HG02852 (cell line): ENCODE measurements at regions not wholly inside any gene's neighbourhood (a gene's known extent, or its start where the extent isn't known, plus 50 kb on each side); places are given as distances from the start of the nearest gene placed in this dataset.
"Not testable (repeated sequence)": the region's sequence is repeated elsewhere in the genome, so short reads cannot be mapped to it uniquely, and the experiment has no call there.

Experiments used
- ATAC-seq: cut with Tn5 transposase; IDR thresholded peaks from one replicate; pipeline ENCODE4 v1.9.1; 2021; ENCODE audit warnings: mild to moderate bottlenecking, moderate library complexity; ENCODE audit not compliant: unreplicated experiment

DNA sequence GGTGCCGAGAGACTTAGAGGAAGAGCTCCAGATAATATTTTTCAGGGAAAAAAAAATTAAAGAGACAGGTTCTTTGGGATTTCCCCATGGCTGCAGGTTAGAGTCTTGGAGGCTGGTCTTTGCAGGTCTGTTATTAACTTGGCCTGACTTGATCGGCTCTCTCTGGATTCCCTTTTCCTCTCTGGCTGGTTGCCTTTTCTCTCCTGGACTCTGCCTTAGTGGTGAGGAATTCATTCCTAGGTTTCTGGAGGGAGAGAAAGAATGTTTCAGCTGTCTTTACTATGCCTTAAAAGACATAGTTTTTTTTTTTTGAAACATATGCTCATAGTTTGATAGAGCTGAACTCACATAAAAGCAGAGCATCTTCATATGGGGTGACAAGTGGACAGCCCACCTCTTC lies 336.3 kb downstream of the BMP4 start:
- no peak for ATAC-seq

DNA sequence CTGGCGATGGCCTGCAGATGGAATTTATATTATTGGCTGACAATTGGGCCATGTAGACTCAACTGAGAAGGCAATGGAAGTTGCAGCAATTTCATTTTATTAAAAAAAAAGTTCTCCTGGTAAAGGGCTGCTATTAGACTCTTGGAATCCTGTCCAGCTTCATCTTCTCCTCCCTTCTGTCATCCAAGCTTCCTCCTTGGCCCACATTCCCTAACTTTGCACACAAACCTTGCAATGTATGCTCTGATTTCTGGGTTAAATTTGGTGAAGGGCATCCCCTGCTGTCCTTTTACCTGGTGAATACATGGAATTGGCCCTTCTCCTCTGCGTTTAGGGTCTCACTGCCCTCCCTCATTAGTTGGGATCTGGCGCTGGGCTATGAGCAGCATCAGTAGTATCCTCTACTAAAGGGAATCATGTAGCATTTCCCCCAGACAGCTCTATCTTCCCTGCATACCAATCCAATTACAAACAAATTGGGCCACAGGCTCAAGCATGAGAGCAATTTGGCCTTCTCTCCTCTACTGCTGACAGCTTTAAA lies 336.9 kb downstream of the BMP4 start:
- ATAC-seq, result no peak

DNA sequence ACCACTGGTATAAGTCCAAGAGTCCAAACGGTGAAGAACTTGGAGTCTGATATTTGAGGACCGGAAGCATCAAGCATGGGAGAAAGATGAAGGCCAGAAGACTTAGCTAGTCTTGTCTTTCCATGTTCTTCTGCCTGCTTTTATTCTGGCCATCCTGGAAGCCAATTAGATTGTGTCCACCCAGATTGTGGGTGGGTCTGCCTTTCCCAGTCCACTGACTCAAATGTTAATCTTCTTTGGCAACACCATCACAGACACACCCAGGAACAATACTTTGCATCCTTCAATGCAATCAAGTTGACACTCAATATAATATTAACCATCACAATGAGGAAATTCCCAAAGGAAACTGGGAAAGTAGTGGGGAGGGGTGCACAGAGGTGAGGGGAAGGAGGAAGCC lies 340.1 kb downstream of the BMP4 start:
- not testable (repeated sequence) for ATAC-seq

DNA sequence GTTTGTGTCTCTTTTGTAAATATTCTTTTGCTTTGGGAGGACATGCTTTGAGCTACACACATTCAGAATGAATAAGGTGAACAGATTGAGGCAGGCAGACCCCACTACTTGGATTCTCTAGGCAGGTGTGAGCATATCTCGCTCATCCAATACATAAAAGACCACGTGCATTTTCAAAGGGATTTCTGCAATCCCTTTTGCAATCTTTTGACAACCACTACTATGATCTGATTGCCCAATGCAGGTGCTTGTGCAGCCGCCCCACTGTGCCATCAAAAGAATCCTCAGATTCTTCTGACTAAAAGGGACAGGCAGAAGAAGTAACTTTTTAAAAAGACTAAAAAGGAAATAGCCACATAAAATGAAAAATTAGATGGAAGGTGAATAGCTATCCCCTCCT lies 341.4 kb downstream of the BMP4 start:
- ATAC-seq, result no peak

DNA sequence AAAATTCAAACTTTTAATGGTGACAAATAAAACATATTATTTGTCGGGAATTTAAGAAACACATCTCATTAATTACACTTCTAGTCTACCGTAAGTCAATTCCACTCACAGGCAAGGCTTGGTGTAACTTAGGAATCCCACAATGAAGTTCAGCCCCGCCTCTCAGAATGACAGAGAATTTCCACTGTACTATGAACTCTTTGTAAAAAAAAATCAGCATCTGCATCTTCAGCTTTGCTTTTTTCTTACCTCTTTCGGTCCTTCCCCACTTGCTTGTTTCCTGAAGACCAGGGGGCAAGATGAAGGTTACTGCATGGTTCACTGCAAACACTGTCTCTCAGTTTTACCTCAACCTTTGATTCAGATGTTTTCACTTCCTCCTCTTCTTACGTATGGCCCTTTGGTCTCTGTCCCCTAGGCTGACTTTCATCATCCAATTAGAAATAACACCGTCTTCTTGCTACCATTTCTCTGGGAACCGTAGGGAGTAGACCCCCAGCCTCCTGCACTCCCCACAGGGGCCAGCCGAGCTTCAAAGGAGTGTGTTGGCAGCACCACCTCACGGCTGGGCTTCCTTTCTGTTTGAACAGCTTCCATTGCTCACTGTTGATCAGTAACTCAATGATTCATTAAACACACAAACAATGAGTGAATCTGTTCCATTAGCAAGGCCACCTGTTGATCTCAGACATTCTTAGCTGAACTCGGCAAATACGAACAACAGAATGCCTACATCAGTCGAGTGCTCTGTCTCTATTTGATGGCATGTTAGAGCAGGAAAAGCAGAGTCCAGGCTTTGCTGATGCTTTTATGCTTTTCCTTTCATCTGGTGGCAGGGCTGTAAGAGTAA lies 343.0 kb downstream of the BMP4 start:
- peak; percentile 97 for ATAC-seq

DNA sequence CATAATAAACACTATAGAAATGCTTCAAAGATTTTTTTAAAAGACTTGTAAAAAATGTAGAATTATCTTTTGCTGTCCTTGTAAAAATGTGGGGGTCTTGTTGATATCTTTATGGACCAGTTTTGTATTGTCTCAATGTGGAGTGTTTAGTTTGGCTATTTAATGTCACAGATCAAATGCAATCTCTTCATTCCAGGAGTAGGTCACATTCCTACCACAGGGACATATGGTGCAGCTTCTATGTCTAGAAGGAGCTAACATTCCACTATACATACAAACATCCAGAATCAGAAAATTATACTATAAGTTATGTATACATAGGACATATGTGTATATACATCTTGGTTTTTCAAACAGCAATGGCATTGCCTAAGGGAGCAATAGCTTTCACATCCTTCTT lies 345.7 kb downstream of the BMP4 start:
- no peak for ATAC-seq

DNA sequence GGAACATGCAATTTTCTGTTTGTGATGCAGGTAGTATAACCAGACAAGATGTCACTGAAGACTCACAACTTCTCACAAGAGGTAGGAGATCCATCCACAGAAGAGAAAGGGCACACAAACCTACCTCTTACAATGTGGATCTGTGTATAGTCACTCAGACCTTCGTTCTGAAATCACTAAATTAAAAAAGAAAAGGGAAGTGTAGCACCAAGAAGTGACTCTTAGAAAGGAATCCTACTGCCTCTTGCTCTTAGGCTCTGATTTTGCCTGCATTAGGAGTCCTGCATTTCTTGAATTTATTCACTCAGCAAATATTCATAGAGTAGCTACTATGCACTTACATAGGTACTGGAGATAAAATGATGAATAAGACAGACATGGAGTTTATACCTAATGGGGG lies 347.6 kb downstream of the BMP4 start:
- no peak for ATAC-seq

DNA sequence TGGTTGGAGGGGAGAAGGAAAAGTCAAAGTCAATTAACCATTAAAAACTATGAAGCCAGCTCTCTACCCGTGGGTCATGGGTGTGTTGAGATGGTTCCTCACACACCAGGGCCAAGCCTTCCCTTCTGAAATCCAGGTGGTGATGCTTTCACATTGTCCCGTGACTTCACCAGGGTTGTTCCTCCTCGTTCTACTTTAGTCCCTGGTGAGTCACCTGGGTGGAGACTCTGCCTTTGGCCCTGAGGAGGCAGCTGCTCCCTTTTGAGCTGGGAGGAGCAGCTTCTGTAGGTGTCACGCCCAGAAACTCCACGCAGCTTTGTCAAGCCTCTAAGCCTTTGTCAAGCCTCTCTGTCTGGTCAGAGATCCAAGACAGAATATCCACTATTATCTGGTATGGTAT lies 348.3 kb downstream of the BMP4 start:
- ATAC-seq, result peak; percentile 51

DNA sequence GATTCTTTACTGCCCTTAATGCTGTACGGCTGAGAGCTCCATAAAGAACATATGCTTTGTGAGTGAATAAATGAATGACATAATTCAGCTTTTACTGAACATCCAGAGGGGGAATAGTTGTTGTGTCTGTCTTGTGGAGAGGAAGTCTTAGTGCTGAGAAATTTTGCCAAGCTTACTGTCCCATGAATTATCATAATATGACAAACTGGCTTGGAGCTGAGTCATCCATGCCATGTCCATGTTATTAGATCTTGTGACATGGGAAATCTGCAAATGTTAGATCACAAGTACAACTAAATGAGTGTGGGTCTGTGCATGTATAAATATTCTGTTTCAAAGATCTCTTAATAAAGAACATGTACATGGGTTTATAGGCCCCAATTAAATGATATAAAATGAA lies 350.4 kb downstream of the BMP4 start:
- no peak for ATAC-seq

DNA sequence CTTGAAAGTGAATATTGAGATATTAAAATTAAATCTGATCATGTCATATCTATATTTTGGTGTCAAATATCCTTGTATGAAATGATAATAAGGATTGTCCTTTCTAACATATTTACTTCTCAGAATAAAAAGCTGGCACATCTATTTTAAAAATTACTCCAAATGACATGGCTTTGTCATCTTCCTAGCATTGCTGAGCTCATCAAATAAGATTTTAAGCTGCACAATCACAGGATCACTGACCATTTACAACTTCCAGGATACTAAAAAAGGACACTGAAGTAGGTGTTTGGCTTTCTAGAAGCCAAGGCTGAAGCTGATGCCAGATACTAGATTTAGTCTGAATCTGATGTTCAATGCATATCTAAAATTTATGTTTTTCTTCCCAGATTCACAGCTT lies 351.1 kb downstream of the BMP4 start:
- no peak for ATAC-seq

DNA sequence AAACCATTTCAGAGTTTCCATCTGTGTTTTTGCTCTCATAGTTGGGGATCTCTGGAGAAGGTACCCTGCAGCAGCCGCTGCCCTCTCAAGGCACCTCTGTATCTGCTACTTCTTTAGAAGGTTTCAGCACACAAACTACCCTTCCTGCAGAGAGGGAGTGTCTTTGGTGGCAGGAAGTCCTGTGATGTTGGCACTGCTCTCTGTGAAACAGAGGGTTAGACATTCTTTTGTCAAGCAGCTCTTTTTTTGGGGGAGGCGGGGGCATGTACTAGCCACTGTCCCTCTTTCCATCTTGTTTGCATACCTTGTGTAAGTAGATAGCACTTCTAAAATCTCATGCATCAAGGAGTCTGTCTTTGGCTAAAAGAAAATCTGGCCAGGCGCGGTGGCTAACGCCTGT lies 352.6 kb downstream of the BMP4 start:
- no peak for ATAC-seq

DNA sequence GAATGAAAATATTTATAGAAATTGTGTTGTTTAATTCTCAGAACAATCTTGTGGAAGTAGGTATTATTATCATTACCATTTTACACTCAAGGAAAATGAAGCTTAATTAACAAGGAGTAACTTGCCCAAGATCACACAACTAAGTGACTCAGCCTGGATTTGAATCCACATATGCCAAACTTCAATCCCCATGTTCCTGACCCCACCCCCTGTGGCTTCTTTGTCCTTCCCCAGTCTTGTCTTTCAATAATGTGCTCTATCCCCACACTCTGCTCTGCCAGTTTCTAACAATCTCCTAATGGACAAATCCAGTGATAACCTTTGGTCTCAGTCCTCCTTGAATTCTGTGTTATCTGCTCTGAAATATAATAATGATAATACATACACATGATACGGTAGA lies 355.2 kb downstream of the BMP4 start:
- ATAC-seq, result no peak

DNA sequence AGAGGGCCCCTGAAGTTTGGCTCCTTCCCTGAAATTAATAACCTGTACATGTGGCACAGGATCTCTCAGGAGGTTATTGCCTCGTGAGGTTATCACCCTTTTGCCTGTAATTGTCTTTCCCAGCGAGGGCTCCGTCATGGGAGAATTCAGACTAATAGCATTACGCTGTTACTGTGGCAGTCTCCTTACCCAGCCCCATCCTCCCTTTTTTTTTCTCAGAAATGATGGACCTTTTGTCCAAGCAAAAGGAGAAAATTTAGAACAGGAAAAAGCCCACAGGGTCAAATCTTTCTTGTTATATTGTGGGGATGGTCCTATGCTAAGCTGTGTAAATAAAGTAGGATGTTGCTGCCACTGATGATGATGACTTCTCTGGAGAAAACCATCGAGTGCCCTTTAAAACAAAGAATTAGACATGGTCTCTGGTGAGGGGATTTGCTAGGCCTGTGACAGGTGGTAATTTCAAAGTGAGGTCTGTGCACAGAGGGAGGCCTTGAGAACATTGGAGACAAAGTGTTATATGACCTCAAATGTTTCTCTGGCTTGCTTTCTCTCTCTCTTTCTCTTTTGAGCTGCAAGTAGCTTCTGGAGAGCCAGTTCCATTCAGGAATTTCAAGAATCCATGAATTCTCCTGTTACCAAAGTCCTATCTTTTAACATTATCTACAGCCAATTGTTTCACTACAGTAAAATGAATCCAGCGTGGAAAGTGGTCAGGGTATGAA lies 357.2 kb downstream of the BMP4 start:
- ATAC-seq, result no peak

DNA sequence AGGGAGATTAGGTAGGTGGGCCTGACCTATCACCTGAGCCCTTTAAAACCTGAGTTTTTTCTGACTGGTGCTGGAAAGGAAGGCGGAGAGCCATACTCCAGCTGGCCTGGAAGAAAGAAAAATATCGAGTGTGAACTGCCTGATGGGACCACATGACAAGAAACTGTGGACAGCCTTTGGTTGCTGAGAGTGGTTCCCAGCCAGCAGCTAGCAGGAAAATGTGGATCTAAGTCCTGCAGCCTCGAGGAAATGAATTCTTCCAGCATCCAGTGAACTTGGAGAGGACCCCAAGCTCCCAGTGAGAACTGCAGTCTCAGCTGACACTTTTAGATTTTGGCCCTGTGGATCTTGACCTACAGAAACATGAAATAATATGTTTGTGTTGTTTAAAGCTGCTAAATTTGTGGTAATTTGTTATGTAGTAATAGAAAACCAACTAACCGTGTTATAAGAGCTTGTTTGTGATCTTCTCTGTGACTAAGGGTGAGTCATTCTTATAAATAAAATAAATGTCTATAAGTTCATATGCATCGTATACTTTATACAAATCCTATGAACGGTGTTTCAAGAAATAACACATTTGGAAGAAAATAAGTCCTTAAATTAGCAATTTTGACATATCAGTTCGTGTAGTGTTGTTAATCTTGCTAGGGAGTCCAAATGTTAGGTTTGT lies 359.6 kb downstream of the BMP4 start:
- ATAC-seq, result no peak

DNA sequence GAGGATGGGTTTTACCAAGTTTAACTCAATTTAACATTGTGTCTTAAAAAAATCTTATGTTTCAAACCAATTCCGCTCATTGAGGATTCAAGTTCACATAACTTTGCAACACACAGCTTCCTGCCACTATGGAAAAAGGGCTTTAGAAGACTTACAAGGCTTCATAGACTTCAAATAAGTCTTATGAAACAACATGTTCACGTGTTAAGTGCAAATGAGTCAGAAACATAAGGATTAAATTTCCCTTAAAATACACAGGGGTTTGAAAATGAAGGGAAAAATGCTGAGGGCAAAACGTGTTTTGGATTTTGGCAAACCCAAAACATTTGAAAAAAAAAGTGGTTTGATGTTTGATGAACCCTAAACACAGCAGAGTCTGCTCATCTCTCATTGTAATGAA lies 364.8 kb downstream of the BMP4 start:
- no peak for ATAC-seq

DNA sequence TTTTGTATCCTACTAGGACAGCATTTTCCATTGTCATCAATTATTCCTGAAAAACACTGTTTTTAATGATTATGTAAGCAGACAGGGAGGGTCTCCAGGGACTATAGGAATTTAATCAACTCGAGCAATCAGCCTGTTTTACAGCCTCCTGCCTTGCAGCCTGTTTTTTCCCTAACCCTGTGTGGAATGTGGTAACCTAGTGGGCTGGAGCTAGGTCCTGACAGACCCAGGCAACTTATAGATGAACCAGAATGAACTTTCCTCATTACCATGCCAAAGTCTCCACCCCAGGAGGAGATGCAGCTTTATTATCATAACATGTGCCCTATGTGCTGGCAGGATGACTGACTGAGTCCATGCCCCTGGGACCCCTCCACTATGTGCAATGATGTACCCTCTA lies 375.1 kb downstream of the BMP4 start:
- no peak for ATAC-seq

DNA sequence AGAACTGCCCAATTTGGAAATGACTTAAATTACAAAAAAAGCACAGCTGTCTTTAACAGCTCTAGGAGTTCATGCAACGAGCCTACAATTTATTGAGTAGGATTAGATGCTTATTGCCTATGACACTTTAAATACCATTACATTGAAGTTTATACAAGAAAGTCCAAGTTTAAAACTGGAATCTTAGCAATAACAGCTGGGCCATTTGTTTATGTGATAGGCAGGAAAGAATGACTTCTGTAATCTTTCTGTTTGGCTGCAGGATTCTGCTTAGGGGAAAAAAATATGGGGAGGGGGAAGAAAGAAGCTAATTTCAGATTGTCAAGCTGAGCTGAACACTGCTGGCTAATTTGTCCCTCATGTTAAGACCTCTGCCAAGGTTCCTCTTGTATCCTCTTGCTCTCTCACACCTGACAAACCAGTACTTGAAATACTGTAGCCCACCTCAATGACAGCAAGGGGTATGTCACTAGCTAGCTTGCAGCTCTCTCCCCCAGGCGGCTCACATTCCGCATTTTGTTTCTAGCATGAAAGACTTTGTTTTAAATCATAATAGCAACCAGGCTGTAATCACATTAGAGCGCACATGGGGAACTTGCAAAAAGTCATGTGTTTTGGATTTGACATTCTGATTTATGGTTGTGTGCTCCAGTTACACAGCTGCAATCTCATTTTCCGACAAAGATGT lies 384.8 kb downstream of the BMP4 start:
- no peak for ATAC-seq

DNA sequence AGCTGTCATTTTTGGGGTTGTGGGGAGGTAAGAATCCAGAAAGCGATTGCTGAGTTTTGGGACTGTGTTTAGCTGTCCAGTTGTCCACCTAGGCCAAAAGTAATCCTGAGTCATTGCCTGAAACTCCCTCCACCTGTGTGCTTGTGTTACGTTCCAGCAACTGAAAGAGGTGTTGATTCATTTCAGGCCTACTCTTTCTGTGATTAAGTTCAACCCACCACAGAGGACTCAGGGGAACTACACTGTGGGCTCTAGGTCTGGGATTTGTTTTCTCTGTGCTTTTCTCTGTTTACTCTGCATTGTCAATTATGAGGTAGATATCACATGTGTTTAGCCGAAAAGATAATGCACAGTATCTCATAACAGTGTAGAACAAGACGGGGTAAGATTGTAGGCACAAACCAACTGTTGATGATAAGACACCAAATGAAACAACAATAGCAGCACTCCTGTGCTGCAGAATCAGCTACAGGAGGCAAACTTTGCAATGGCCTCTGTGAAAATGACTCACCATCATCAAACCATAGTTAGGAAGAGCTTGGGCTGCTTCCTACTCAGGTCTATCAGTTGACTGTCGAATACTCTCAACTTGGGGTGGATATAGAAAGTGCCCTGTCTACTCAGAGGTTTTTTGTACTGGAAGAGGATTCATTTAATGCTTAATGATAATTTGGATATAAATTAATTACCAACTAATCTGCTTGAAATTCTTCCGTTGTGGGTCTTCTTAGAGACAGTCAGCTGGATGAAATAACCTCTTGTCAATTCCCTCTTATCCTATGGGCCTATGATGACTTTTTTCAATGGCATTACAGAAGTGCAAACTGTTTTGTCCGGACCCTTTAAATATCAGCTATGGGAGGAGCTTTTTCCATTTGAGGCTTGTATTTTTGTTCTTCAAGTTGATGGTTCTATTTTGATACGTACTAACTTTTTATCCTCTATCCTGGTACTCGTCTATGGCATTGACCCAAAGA lies 385.9 kb downstream of the BMP4 start:
- peak; percentile 95 for ATAC-seq

DNA sequence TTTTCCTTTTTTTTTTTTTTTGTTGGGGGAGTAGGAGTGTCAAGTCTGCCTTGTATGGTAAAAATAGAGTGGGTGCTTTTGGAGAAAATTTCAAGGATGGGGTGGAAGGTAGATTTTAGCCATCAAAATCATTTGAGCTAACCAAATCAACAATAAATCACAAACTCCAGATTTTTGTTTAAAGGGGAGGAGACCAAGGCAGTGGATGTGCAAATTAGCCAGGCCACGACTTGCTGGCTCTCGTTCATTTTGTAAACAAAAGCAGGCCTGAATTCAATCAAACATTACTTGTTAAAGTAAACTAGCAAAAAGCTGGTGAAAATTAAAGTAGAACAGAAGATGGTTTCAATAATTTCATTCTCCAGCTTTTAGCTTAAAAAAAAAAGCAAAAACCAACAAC lies 387.2 kb downstream of the BMP4 start:
- no peak for ATAC-seq

DNA sequence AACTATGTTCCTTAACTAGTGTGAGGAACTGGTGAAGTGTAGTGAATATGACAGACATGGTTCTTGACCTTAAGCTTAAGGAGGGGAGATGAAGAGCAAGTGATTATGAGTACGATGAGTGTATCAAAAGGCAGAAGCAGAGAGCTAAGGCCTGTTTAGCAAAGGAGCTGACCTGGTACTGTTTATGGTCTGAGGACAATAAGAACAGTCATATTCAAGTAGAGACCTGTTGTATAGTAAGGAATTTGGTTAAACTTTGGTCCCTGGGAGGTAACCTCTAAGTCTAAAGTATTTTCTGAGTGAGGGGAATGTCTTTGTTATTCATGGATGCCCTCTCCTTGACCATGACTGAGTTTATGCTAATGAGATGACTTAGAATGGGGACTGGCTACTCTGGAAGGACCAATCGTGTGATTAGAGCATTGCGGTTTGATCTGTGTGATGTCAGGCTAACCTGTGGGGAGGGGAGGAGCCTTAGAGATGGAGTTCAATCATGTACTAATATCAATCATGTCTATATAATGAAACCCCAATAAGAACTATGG lies 389.3 kb downstream of the BMP4 start:
- no peak for ATAC-seq
